GM21619 (cell line): ENCODE measurements at regions not wholly inside any gene's neighbourhood (a gene's known extent, or its start where the extent isn't known, plus 50 kb on each side); places are given as distances from the start of the nearest gene placed in this dataset.

Experiments used
- ATAC-seq: cut with Tn5 transposase; IDR thresholded peaks from one replicate; pipeline ENCODE4 v1.9.1; 2021; ENCODE audit not compliant: unreplicated experiment

- ATAC-seq = no peak
These were observed 224.3 kb downstream of the ANKRD60 start for GRCh38 chr20:58004146-58004545.

DNA sequence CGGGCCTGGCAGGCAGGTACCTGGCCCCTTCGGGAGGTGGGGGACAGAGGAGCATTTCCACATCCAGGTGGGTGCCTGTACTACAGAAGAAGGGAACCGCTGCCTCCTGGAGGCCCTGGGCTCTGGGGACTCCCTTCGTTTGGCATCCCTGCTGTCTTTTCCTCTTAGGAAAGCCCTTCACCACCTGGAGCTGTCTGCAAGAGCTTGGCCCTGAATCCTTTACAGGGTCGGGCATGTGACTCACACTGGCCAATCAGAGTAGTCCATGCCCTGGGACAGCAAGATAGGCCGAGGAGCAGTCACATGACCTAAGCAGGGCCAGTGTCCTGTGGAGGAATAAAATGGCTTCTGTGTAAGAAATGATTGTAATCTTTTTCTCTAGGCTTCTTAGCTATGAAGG lies 224.9 kb downstream of the ANKRD60 start:
- no peak for ATAC-seq

- no peak for ATAC-seq
These were observed 225.6 kb downstream of the ANKRD60 start for GRCh38 chr20:58002901-58003300.

DNA sequence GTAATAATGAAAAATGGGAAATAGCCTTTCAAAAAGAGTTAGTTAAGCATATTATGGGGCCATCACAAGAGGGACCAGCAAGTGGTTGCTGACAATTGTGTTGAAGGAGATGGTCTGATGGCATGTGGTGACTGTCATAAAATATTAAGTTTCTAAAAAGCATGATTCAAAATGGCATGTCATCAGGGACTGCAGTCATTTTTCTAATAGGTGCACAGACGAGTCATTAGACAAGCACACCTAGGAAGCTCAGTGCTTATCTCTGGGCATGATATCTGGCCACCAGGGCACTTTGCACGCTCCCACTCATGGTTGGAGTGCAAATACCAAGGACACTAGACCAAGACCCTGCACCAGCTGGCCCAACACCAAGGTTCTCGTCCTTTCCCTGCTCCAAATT lies 226.5 kb downstream of the ANKRD60 start:
- ATAC-seq = no peak

GRCh38 chr20:58001381-58001780 lies 227.1 kb downstream of the ANKRD60 start:
- no peak for ATAC-seq

DNA sequence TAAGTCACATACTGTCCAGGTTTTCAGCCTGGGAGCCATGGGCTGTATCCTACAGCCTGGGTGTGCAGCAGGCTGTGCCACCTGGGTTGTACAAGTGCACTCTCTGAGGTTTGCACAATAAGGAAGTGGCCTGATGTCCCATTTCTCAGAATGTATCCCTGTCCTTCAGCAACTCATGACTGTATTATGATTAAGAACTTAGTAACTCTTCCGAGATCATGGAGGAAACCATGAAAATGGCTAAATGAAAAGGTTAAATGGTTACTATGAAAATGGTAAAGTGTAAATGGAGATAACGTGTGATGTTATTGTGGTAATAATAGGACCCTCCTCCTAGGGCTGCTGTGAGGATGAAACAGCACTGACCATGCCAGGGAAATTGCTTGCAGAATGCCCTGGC lies 227.6 kb downstream of the ANKRD60 start:
- no peak for ATAC-seq

- no peak for ATAC-seq
These were observed 228.9 kb downstream of the ANKRD60 start for GRCh38 chr20:57999465-58000111.

GRCh38 chr20:57998981-57999464 lies 229.4 kb downstream of the ANKRD60 start:
- ATAC-seq = no peak

- ATAC-seq = no peak
These were observed 230.2 kb downstream of the ANKRD60 start for GRCh38 chr20:57998276-57998675.

- no peak for ATAC-seq
These were observed 231.2 kb downstream of the ANKRD60 start for GRCh38 chr20:57996936-57997890.

DNA sequence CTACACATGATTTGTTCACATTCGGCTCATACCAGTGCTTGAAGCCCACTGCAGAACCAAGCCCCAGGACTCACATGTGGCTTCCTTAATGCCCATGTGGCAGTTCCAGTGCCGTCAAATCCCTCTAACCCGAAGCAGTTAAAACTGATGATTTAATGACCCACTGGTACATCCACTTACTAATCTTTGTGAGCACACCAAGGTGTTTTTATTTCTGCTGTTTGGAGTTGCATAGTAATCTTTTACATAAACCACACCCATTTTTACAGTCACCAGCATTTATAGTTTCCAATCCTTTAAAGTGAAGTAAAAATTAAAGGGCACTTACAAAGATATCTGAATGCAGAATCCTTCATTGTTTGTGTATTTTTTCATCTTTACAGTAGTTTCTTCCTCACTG lies 232.0 kb downstream of the ANKRD60 start:
- no peak for ATAC-seq

DNA sequence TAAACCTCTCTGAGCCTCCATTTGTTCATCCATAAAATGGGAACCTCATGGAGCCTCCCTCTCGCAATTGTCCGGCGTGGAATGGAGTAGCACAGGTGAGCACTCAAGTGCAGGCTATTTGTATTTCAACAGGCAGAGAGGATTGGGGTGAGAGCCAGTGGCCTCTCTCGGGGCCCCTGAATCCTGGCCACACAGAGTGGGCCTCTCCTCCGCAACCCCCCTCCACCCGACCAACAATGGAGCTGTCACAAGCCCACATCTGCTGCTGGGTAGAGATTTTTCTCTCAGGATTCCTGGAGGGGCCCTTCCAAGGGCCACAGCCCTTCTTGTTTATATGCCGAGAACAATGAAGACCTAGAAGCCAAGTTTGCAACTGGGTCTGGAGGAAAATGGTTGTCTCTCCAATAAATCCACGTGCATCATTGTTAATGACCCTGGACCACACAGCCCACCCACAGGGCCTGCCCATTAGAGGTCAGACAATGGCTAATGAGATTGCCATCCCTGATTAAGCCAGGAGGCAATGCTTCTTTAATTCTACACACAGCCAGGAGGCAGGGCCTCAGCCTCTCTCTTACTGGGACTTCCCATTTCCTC lies 233.0 kb downstream of the ANKRD60 start:
- no peak for ATAC-seq

DNA sequence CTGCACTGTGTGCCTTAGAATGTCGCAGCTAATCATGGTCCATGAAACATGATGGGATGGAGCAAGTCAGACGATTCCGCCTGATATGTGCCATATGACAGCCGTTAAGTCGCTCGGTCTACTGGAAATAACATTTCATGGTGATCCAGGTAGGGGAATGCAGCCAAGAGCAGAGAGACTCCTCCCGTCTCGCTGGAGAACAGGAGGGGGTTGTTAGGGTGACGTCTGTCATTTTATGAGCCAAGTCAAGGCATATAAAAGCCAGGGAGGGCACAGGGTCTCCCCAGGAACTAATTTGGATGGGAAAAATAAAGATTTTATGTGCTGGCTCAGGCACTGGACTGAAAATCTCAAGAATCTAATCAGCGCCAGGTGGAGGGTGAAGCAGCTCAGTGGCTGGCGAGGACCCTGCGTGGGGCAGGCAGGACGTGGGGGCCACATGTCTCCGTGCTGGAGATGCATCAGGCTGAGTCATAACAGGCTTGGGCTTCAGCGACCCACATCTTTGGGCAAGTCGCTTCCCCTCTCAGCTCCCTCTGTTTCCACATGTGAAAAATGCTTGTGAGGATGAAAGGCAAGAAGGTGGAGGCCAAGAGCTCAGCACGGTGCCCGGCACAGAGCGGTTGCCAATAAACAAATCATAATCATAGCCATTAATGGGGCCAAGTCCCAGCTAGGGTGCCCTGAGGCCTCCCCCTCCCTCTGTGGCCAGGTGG lies 234.6 kb downstream of the ANKRD60 start:
- no peak for ATAC-seq

- ATAC-seq = no peak
These were observed 237.1 kb downstream of the ANKRD60 start for GRCh38 chr20:57991211-57991881.

GRCh38 chr20:57990396-57990987 lies 238.0 kb downstream of the ANKRD60 start:
- ATAC-seq = no peak

- ATAC-seq = no peak
These were observed 239.6 kb downstream of the ANKRD60 start for GRCh38 chr20:57988828-57989227.

DNA sequence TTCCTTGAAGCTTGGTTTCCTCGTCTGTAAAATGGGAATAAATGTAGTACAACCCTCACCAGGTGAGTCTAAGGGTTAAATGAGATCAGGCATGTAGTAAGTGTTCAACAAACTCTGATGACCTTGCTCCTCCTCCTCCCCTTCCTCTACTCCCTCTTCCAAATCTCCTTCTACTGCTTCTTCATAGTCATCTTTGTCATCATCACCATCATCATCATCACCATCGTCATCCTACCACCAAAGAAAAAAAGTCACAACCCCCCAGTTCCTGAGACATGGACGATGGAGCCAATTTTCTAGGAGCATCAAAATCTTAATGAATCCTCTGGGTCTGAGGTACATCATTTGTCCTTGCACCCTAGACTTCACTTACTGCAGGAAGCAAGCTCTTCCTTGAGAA lies 240.0 kb downstream of the ANKRD60 start:
- ATAC-seq = no peak

DNA sequence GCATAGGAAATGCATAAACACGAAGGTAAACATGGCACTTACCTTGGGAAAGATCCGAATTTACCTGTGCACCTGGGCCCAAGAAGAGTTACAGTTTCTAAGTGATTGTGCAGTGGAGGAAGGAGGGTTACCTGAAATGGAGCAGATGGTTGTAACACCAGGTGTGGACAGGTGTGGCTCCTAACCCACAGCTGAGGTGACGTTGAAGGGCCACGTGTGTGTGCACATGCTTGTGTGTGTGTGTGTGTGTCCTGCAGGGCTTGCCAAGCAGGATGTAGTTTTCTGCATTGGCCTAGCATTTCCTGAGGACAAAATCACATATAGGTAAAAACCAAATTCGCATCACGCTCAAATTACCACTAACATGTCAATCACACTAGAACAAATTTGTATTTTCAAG lies 240.8 kb downstream of the ANKRD60 start:
- no peak for ATAC-seq

GRCh38 chr20:57986666-57987065 lies 241.8 kb downstream of the ANKRD60 start:
- ATAC-seq = no peak

DNA sequence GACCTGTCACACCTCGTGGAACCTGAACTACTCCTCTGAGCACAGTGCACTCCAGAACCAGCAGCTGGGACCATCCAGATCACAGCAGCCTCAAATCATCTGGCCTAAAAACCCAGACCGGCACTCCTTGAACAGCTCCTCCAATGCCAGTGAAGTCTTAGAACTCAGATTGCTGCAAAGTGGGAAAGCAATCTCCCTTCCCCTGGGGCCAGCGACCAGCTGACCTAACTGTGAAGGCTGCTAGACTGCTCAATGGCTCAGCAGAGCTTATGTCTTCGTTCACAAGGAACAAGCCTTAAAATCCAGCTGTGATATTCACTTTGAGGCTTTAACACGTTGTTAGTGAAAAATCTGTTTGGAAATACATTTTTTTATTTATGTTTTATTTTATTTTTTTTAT lies 243.2 kb downstream of the ANKRD60 start:
- no peak for ATAC-seq
